DOHH2 (cell line): ENCODE measurements at regions not wholly inside any gene's neighbourhood (a gene's known extent, or its start where the extent isn't known, plus 50 kb on each side); places are given as distances from the start of the nearest gene placed in this dataset.
"Not testable (repeated sequence)": the region's sequence is repeated elsewhere in the genome, so short reads cannot be mapped to it uniquely, and the experiment has no call there.

Experiments
- EZH2phosphoT487 ChIP-seq: fragments of 200-600 bp; sonication (generic); IDR thresholded peaks from 2 replicates; pipeline ENCODE4 v1.6.1; 2017; ENCODE audit warnings: borderline replicate concordance, mild to moderate bottlenecking, antibody characterized with exemption, low read length, moderate library complexity, mixed read lengths
- TF ChIP-seq, protein P1 (sequence below): fragments of 200-600 bp; sonication (generic); IDR thresholded peaks from one replicate; pipeline ENCODE4 v1.5.1; 2014; ENCODE audit warnings: antibody characterized with exemption, mild to moderate bottlenecking, low read depth, low read length; ENCODE audit not compliant: poor library complexity, severe bottlenecking

GRCh38 chr2:95660766-95661562, 69.2 kb downstream of the TRIM43 start:
- TF ChIP-seq, protein P1, sequence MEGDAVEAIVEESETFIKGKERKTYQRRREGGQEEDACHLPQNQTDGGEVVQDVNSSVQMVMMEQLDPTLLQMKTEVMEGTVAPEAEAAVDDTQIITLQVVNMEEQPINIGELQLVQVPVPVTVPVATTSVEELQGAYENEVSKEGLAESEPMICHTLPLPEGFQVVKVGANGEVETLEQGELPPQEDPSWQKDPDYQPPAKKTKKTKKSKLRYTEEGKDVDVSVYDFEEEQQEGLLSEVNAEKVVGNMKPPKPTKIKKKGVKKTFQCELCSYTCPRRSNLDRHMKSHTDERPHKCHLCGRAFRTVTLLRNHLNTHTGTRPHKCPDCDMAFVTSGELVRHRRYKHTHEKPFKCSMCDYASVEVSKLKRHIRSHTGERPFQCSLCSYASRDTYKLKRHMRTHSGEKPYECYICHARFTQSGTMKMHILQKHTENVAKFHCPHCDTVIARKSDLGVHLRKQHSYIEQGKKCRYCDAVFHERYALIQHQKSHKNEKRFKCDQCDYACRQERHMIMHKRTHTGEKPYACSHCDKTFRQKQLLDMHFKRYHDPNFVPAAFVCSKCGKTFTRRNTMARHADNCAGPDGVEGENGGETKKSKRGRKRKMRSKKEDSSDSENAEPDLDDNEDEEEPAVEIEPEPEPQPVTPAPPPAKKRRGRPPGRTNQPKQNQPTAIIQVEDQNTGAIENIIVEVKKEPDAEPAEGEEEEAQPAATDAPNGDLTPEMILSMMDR = not testable (repeated sequence)
- TF ChIP-seq EZH2phosphoT487 = not testable (repeated sequence)
